ENCODE measurements at regions not wholly inside any gene's neighbourhood (a gene's known extent, or its start where the extent isn't known, plus 50 kb on each side); places are given as distances from the start of the nearest gene placed in this dataset.

- no peak for TF ChIP-seq TBL1XR1 (IDR thresholded peaks at IDR 0.05; ENCODE audit: low read depth, low read length)
- TF ChIP-seq CHD1 (IDR thresholded peaks at IDR 0.05; ENCODE audit: low read depth, low read length) = no peak
- TF ChIP-seq PRDM15 (CRISPR knock-in tag; IDR thresholded peaks at IDR 0.05) = no peak
- no peak for TF ChIP-seq JUND (IDR thresholded peaks at IDR 0.05; ENCODE audit: low read depth, low read length)
- no peak for TF ChIP-seq CEBPB (IDR thresholded peaks at IDR 0.05; ENCODE audit: borderline replicate concordance in 1 of 2, low read depth in 2 of 2, low read length in 2 of 2)
These were observed 89.2 kb downstream of the PJA1 start for GRCh38 chrX:69076088-69076487.

All from GM12878 (cell line).